Fibroblast of the conjunctiva (primary cell): ENCODE measurements at regions not wholly inside any gene's neighbourhood (a gene's known extent, or its start where the extent isn't known, plus 50 kb on each side); places are given as distances from the start of the nearest gene placed in this dataset.
"Not testable (repeated sequence)": the region's sequence is repeated elsewhere in the genome, so short reads cannot be mapped to it uniquely, and the experiment has no call there.

Experiments used
- DNase-seq: peaks from one replicate; pipeline ENCODE4 v3.0.0-alpha.2; 2010; ENCODE audit warnings: low read depth

GRCh38 chr2:65788556-65788955 lies 356.2 kb upstream of the SPRED2 start:
- DNase-seq = no peak

- DNase-seq = no peak
Measured at GRCh38 chr2:65786765-65787164, 354.4 kb upstream of the SPRED2 start.

- no peak for DNase-seq
Measured at GRCh38 chr2:65786007-65786717, 353.8 kb upstream of the SPRED2 start.

GRCh38 chr2:65782996-65783650 lies 350.7 kb upstream of the SPRED2 start:
- DNase-seq = no peak

- DNase-seq = no peak
Measured at GRCh38 chr2:65782186-65782585, 349.8 kb upstream of the SPRED2 start.

GRCh38 chr2:65781756-65782155 lies 349.4 kb upstream of the SPRED2 start:
- DNase-seq = no peak

- no peak for DNase-seq
Measured at GRCh38 chr2:65779021-65779420, 346.6 kb upstream of the SPRED2 start.

GRCh38 chr2:65778137-65778536 lies 345.7 kb upstream of the SPRED2 start:
- no peak for DNase-seq

- DNase-seq = no peak
Measured at GRCh38 chr2:65775839-65776238, 343.4 kb upstream of the SPRED2 start.

- no peak for DNase-seq
Measured at GRCh38 chr2:65767946-65768345, 335.5 kb upstream of the SPRED2 start.

- no peak for DNase-seq
Measured at GRCh38 chr2:65766768-65767267, 334.4 kb upstream of the SPRED2 start.

GRCh38 chr2:65765376-65765775 lies 333.0 kb upstream of the SPRED2 start:
- DNase-seq = no peak

- no peak for DNase-seq
Measured at GRCh38 chr2:65762068-65762467, 329.7 kb upstream of the SPRED2 start.

GRCh38 chr2:65754219-65754618 lies 321.8 kb upstream of the SPRED2 start:
- no peak for DNase-seq

- DNase-seq = no peak
Measured at GRCh38 chr2:65751408-65751807, 319.0 kb upstream of the SPRED2 start.

- no peak for DNase-seq
Measured at GRCh38 chr2:65749545-65749944, 317.1 kb upstream of the SPRED2 start.

GRCh38 chr2:65747875-65748274 lies 315.5 kb upstream of the SPRED2 start:
- not testable (repeated sequence) for DNase-seq

GRCh38 chr2:65746931-65747675 lies 314.7 kb upstream of the SPRED2 start:
- DNase-seq = peak; percentile 5

GRCh38 chr2:65744477-65745200 lies 312.2 kb upstream of the SPRED2 start:
- no peak for DNase-seq

GRCh38 chr2:65742977-65743376 lies 310.6 kb upstream of the SPRED2 start:
- no peak for DNase-seq

- no peak for DNase-seq
Measured at GRCh38 chr2:65739927-65740326, 307.5 kb upstream of the SPRED2 start.

- DNase-seq = no peak
Measured at GRCh38 chr2:65737452-65738011, 305.1 kb upstream of the SPRED2 start.
